A673 (cell line): ENCODE measurements at regions not wholly inside any gene's neighbourhood (a gene's known extent, or its start where the extent isn't known, plus 50 kb on each side); places are given as distances from the start of the nearest gene placed in this dataset.

Experiments
- CTCF ChIP-seq: fragments of 300-800, 200-600 bp; sonication (generic); conservative IDR thresholded peaks from 2 replicates; pipeline ENCODE4 v1.5.1; 2017; ENCODE audit warnings: low read depth, mild to moderate bottlenecking, antibody characterized with exemption, low read length, moderate library complexity, mixed read lengths
- EZH2 ChIP-seq: fragments of 200-600 bp; sonication (generic); IDR thresholded peaks from 2 replicates; pipeline ENCODE4 v1.6.1; 2017; ENCODE audit warnings: borderline replicate concordance, low read depth, mild to moderate bottlenecking, mixed read lengths, antibody characterized with exemption, low read length; ENCODE audit not compliant: poor library complexity, severe bottlenecking

GRCh38 chr10:20954519-20954918, 57.4 kb upstream of the NEBL start:
- TF ChIP-seq CTCF (no peak), EZH2 (no peak)
